B cell (primary cell): ENCODE measurements at regions not wholly inside any gene's neighbourhood (a gene's known extent, or its start where the extent isn't known, plus 50 kb on each side); places are given as distances from the start of the nearest gene placed in this dataset.
"Not testable (repeated sequence)": the region's sequence is repeated elsewhere in the genome, so short reads cannot be mapped to it uniquely, and the experiment has no call there.

Experiments used
- ATAC-seq: fragments of 200-7000 bp; cut with Tn5 transposase; one replicate; pipeline ENCODE4 v1.10.0; 2021; ENCODE audit warnings: low read depth, mild to moderate bottlenecking, moderate number of reproducible peaks, moderate library complexity
- CTCF ChIA-PET: fragments of 350-600 bp; sonication (Branson Sonifier 250); formaldehyde crosslinking; loops from one replicate; lab custom pipeline; 2021; ENCODE audit warnings: antibody characterized with exemption, inconsistent platforms; lab: Charles Lee
- POLR2A ChIA-PET: fragments of 350-600 bp; sonication (Branson Sonifier 250); formaldehyde crosslinking; loops from one replicate; lab custom pipeline; 2021; ENCODE audit warnings: antibody characterized with exemption; lab: Charles Lee
- DNase-seq: peaks from one replicate; pipeline ENCODE4 v3.0.0; 2013
- H2AFZ ChIP-seq: 2 replicates; pipeline ENCODE4 v1.6.1; 2012; ENCODE audit warnings: mild to moderate bottlenecking, low read depth, low read length; ENCODE audit not compliant: insufficient read depth, poor library complexity, severe bottlenecking
- H3K27ac ChIP-seq, 2 donors: 1 replicate in 1 of 2; 2 replicates in 1 of 2; pipeline ENCODE4 v1.5.1; 2012 to 2013; ENCODE audit warnings: low read length in 2 of 2, mild to moderate bottlenecking in 2 of 2, moderate library complexity in 1 of 2
- H3K27me3 ChIP-seq, 4 experiments: fragments of 200-600 bp in 1 of 4; sonication (generic) in 1 of 4; replicated peaks in 1 of 4; 1 replicate in 2 of 4; 2 replicates in 2 of 4; pipeline versions ENCODE4 v1.6.1 to v1.7.0; 2013 to 2016; ENCODE audit warnings: low read length in 3 of 4, mild to moderate bottlenecking in 2 of 4, mixed read lengths in 1 of 4, moderate library complexity in 1 of 4; ENCODE audit not compliant: insufficient read depth in 4 of 4, control insufficient read depth in 3 of 4; ENCODE audit errors: control extremely low read depth in 1 of 4
- H3K36me3 ChIP-seq, 2 experiments: replicated peaks in 1 of 2; 1 replicate in 1 of 2; 2 replicates in 1 of 2; pipeline versions ENCODE4 v1.6.1 to v1.7.1; 2013; ENCODE audit warnings: low read length in 1 of 2; ENCODE audit not compliant: insufficient read depth in 2 of 2, control insufficient read depth in 1 of 2; ENCODE audit errors: control extremely low read depth in 1 of 2, extremely low read depth in 1 of 2
- H3K4me1 ChIP-seq, 2 donors: fragments of 200-600 bp in 1 of 2; sonication (generic) in 1 of 2; 1 replicate in 1 of 2; 2 replicates in 1 of 2; pipeline versions ENCODE4 v1.5.1 to v1.6.1; 2013 to 2017; ENCODE audit warnings: low read length in 2 of 2; ENCODE audit not compliant: control insufficient read depth in 2 of 2, insufficient read depth in 2 of 2
- H3K4me2 ChIP-seq: replicated peaks from 2 replicates; pipeline ENCODE3; 2012; ENCODE audit warnings: mild to moderate bottlenecking, low read depth, low read length; ENCODE audit not compliant: poor library complexity, severe bottlenecking
- H3K4me3 ChIP-seq, 5 experiments: fragments of 200-600 bp in 1 of 5; sonication (generic) in 1 of 5; 1 replicate in 3 of 5; 2 replicates in 2 of 5; pipeline versions ENCODE4 v1.5.1 to v1.7.0; 2011 to 2016; ENCODE audit warnings: low read length in 4 of 5, mild to moderate bottlenecking in 4 of 5, low read depth in 2 of 5, control low read depth in 1 of 5, moderate library complexity in 1 of 5; ENCODE audit not compliant: insufficient read depth in 1 of 5; ENCODE audit errors: control extremely low read depth in 1 of 5, extremely low read depth in 1 of 5
- H3K79me2 ChIP-seq: fragments of 200-600 bp; sonication (generic); one replicate; pipeline ENCODE4 v1.6.0; 2016; ENCODE audit warnings: low read length; ENCODE audit not compliant: control insufficient read depth, insufficient read depth
- H3K9ac ChIP-seq: fragments of 200-600 bp; sonication (generic); 2 replicates; pipeline ENCODE4 v1.6.1; 2017; ENCODE audit warnings: mild to moderate bottlenecking, low read length, moderate library complexity
- H3K9me3 ChIP-seq, 3 donors: one replicate each; pipeline versions ENCODE4 v1.6.1 to v1.7.1; 2013; ENCODE audit warnings: low read length in 2 of 3; ENCODE audit not compliant: control insufficient read depth in 2 of 3, insufficient read depth in 1 of 3; ENCODE audit errors: control extremely low read depth in 1 of 3
- H4K20me1 ChIP-seq: 2 replicates; pipeline ENCODE4 v1.6.0; 2012; ENCODE audit warnings: mild to moderate bottlenecking, low read length; ENCODE audit not compliant: insufficient read depth, control insufficient read depth, poor library complexity, severe bottlenecking
- H3K27ac Mint-ChIP-seq: one replicate; pipeline ENCODE4 v1.8.0; 2021; ENCODE audit warnings: mixed read lengths
- H3K27me3 Mint-ChIP-seq: one replicate; pipeline ENCODE4 v1.8.0; 2021; ENCODE audit warnings: mixed read lengths
- H3K4me1 Mint-ChIP-seq: one replicate; pipeline ENCODE4 v1.8.0; 2021; ENCODE audit warnings: mixed read lengths
- H3K4me3 Mint-ChIP-seq: one replicate; pipeline ENCODE4 v1.8.0; 2021; ENCODE audit warnings: mixed read lengths
- H3K9me3 Mint-ChIP-seq: one replicate; pipeline ENCODE4 v1.8.0; 2022; ENCODE audit warnings: mixed read lengths; ENCODE audit not compliant: insufficient read depth
- CTCF ChIP-seq: fragments of 200-600 bp; IDR thresholded peaks from one replicate; pipeline ENCODE4 v1.8.0; 2022; ENCODE audit warnings: antibody characterized with exemption, mild to moderate bottlenecking
- EZH2 ChIP-seq: IDR thresholded peaks from 2 replicates; pipeline ENCODE4 v1.6.1; 2012; ENCODE audit warnings: borderline replicate concordance, low read depth, mild to moderate bottlenecking, moderate library complexity, low read length; ENCODE audit not compliant: insufficient read depth, poor library complexity, severe bottlenecking
- WGBS: methylation state at CpG from one replicate; pipeline ENCODE4 v1.1.5; 2013; ENCODE audit warnings: missing lambda C conversion rate; ENCODE audit not compliant: insufficient coverage; 5-methylcytosine and 5-hydroxymethylcytosine counted together
- intact Hi-C: fragments of 100-400 bp; cut with micrococcal nuclease; formaldehyde crosslinking; loops from one replicate; pipeline ENCODE4 v1.10.0; 2022

- Histone ChIP-seq H3K4me3 (no peak overlapping the region), H2AFZ (no peak overlapping the region), H3K4me1 (no peaks in the 10 kb centered on the region), H3K36me3 (no peaks in the 10 kb centered on the region), H4K20me1 (no peaks in the 10 kb centered on the region), H3K27ac (no peak overlapping the region), H3K79me2 (no peaks in the 10 kb centered on the region), H3K4me2 (no peak overlapping the region), H3K9ac (no peak overlapping the region), H3K9me3 (no peaks in the 10 kb centered on the region), H3K27me3 (no peaks in the 10 kb centered on the region)
- intact Hi-C loops: no loop called here
- Mint-ChIP-seq H3K4me1 (no peaks in the 10 kb centered on the region), H3K27ac (no peak overlapping the region), H3K9me3 (no peaks in the 10 kb centered on the region), H3K27me3 (no peaks in the 10 kb centered on the region), H3K4me3 (no peak overlapping the region)
- TF ChIP-seq EZH2 (no peak), CTCF (no peak)
- no CpG with 5 or more reads among the region's 3 CpGs for WGBS
- ChIA-PET POLR2A (no interaction called here), CTCF (interaction anchor here (0.7 kb wide), 1 partner anchor 88 kb away, joined by 3 read pairs; no protein-coding TSS in a partner anchor)
- ATAC-seq (no peak), DNase-seq (no peak)
Observed at GRCh38 chr2:37744010-37744409, 72.6 kb upstream of the CDC42EP3 start.

DNA sequence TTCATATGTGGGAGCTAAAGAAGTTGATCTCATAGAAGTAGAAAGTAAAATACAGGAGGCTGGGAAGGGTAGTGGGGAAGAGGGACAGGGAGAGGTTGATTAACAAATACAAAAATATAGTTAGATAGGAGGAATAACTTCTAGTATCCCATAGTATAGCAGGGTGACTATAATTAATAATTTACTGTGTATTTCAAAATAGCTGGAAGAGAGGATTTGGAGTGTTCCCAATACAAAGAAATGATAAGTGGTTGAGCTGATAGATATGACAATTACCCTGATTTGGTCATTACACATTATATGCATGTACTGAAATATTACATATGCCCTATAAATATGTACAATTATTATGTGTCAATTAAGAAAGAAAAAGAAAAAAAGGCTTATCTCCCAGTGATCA, 73.5 kb upstream of the CDC42EP3 start:
- H3K27ac ChIP-seq, DNase-seq, H3K36me3 ChIP-seq, intact Hi-C loops, H3K27me3 ChIP-seq, H3K4me3 Mint-ChIP-seq, CTCF ChIA-PET, H3K9ac ChIP-seq, H3K9me3 ChIP-seq, H3K4me3 ChIP-seq, H4K20me1 ChIP-seq, H3K27ac Mint-ChIP-seq, POLR2A ChIA-PET, H2AFZ ChIP-seq, H3K27me3 Mint-ChIP-seq, H3K4me1 ChIP-seq, H3K4me2 ChIP-seq, H3K79me2 ChIP-seq, H3K9me3 Mint-ChIP-seq, H3K4me1 Mint-ChIP-seq, ATAC-seq: not testable (repeated sequence)

DNA sequence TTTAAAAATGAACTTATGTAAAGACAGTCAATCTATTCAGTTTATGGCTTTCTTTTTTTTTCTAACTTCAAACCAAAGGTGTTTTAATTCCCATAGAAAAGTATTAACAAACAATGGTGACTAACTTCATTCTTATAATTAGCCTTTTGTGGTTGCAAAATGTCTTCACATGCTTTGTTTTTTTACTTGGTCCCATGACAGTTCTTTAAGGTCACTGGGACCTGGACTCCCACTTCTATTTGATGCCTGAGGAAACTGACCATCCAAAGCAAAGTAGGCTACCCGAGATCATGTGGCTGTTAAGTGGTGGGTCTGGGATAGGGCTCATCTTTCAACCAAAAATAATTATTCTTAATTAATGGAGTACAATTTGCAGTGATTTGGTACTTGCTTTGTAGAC, 74.6 kb upstream of the CDC42EP3 start:
- H3K4me1 Mint-ChIP-seq, POLR2A ChIA-PET, H3K79me2 ChIP-seq, DNase-seq, intact Hi-C loops, H2AFZ ChIP-seq, H3K27ac ChIP-seq, H3K9ac ChIP-seq, H3K9me3 Mint-ChIP-seq, CTCF ChIA-PET, H3K4me2 ChIP-seq, H3K4me1 ChIP-seq, H3K27ac Mint-ChIP-seq, H3K27me3 Mint-ChIP-seq, H3K4me3 ChIP-seq, H4K20me1 ChIP-seq, H3K9me3 ChIP-seq, H3K4me3 Mint-ChIP-seq, H3K27me3 ChIP-seq, H3K36me3 ChIP-seq, ATAC-seq: not testable (repeated sequence)
- no CpG with 5 or more reads among the region's 1 CpG for WGBS
